Effector CD8-positive, alpha-beta T cell (primary cell): ENCODE measurements at regions not wholly inside any gene's neighbourhood (a gene's known extent, or its start where the extent isn't known, plus 50 kb on each side); places are given as distances from the start of the nearest gene placed in this dataset.

Source experiments
- DNase-seq: peaks from one replicate; lab custom pipeline; 2025; lab: John Stamatoyannopoulos, UW

- no peak for DNase-seq
Observed at GRCh38 chr15:26376243-26376642, 396.6 kb downstream of the GABRB3 start.

- no peak for DNase-seq
Observed at GRCh38 chr15:26374806-26375205, 398.1 kb downstream of the GABRB3 start.

GRCh38 chr15:26372706-26373105 lies 400.2 kb downstream of the GABRB3 start:
- no peak for DNase-seq

- no peak for DNase-seq
Observed at GRCh38 chr15:26365077-26365476, 407.8 kb downstream of the GABRB3 start.

- DNase-seq = no peak
Observed at GRCh38 chr15:26359855-26360254, 413.0 kb downstream of the GABRB3 start.

- no peak for DNase-seq
Observed at GRCh38 chr15:26358708-26359107, 414.2 kb downstream of the GABRB3 start.

GRCh38 chr15:26357653-26358052 lies 415.2 kb downstream of the GABRB3 start:
- no peak for DNase-seq

GRCh38 chr15:26355472-26356074 lies 417.3 kb downstream of the GABRB3 start:
- no peak for DNase-seq

- DNase-seq = no peak
Observed at GRCh38 chr15:26352909-26353308, 420.0 kb downstream of the GABRB3 start.

GRCh38 chr15:26352406-26352805 lies 420.5 kb downstream of the GABRB3 start:
- no peak for DNase-seq

- no peak for DNase-seq
Observed at GRCh38 chr15:26325495-26325894, 447.4 kb downstream of the GABRB3 start.

GRCh38 chr15:26323566-26323965 lies 449.3 kb downstream of the GABRB3 start:
- no peak for DNase-seq

GRCh38 chr15:26318689-26319088 lies 454.2 kb downstream of the GABRB3 start:
- DNase-seq = no peak

- no peak for DNase-seq
Observed at GRCh38 chr15:26314577-26314976, 451.4 kb upstream of the ATP10A start.

GRCh38 chr15:26311710-26312236 lies 448.6 kb upstream of the ATP10A start:
- DNase-seq = no peak

- DNase-seq = no peak
Observed at GRCh38 chr15:26298659-26299170, 435.6 kb upstream of the ATP10A start.

- no peak for DNase-seq
Observed at GRCh38 chr15:26298010-26298658, 435.0 kb upstream of the ATP10A start.

- DNase-seq = no peak
Observed at GRCh38 chr15:26295336-26296085, 432.4 kb upstream of the ATP10A start.

- DNase-seq = no peak
Observed at GRCh38 chr15:26294059-26294689, 431.0 kb upstream of the ATP10A start.

- no peak for DNase-seq
Observed at GRCh38 chr15:26287381-26287780, 424.3 kb upstream of the ATP10A start.

GRCh38 chr15:26280281-26280680 lies 417.2 kb upstream of the ATP10A start:
- DNase-seq = no peak

- no peak for DNase-seq
Observed at GRCh38 chr15:26261966-26262365, 398.8 kb upstream of the ATP10A start.
